GM12892 (cell line): ENCODE measurements at regions not wholly inside any gene's neighbourhood (a gene's known extent, or its start where the extent isn't known, plus 50 kb on each side); places are given as distances from the start of the nearest gene placed in this dataset.
"Not testable (repeated sequence)": the region's sequence is repeated elsewhere in the genome, so short reads cannot be mapped to it uniquely, and the experiment has no call there.

Source experiments
- DNase-seq: peaks from one replicate; pipeline ENCODE4 v3.0.0; 2011; ENCODE audit not compliant: insufficient read length
- FAIRE-seq: peaks from 2 replicates; lab custom pipeline; 2011; peaks lifted over from hg19 to GRCh38; lab: Jason Lieb, UNC
- POLR2A ChIP-seq: IDR thresholded peaks from 2 replicates; pipeline ENCODE4 v1.6.1; 2011; ENCODE audit warnings: low read depth, low read length, control low read depth
- POLR2AphosphoS5 ChIP-seq: IDR thresholded peaks from 2 replicates; pipeline ENCODE4 v1.6.1; 2011; ENCODE audit warnings: low read depth, low read length, control low read depth
- TAF1 ChIP-seq: IDR thresholded peaks from 2 replicates; pipeline ENCODE4 v1.6.1; 2011; ENCODE audit warnings: low read depth, mild to moderate bottlenecking, control low read depth, low read length, borderline replicate concordance

- no peak for TF ChIP-seq POLR2AphosphoS5
- no peak for TF ChIP-seq TAF1
- TF ChIP-seq POLR2A, result no peak
- DNase-seq, result no peak
- FAIRE-seq, result no peak
Observed at GRCh38 chrX:19243431-19243830, 100.3 kb upstream of the PDHA1 start.

GRCh38 chrX:19244921-19245320, 98.8 kb upstream of the PDHA1 start:
- not testable (repeated sequence) for FAIRE-seq

GRCh38 chrX:19245711-19246269, 97.9 kb upstream of the PDHA1 start:
- FAIRE-seq, result no peak
- DNase-seq, result no peak
- TF ChIP-seq TAF1 (no peak), POLR2A (no peak), POLR2AphosphoS5 (no peak)

More at GRCh38 chrX:19244921-19245320, 98.8 kb upstream of the PDHA1 start:
- not testable (repeated sequence) for DNase-seq

- DNase-seq, result no peak
- no peak for FAIRE-seq
- no peak for TF ChIP-seq POLR2A
Observed at GRCh38 chrX:19256986-19257385, 86.7 kb upstream of the PDHA1 start.

GRCh38 chrX:19261026-19261425, 82.7 kb upstream of the PDHA1 start:
- not testable (repeated sequence) for FAIRE-seq

GRCh38 chrX:19270727-19271126, 73.0 kb upstream of the PDHA1 start:
- no peak for FAIRE-seq
- DNase-seq, result no peak

More at GRCh38 chrX:19261026-19261425, 82.7 kb upstream of the PDHA1 start:
- not testable (repeated sequence) for DNase-seq

GRCh38 chrX:19272452-19272851, 71.3 kb upstream of the PDHA1 start:
- FAIRE-seq (no peak), DNase-seq (no peak)
- no peak for TF ChIP-seq POLR2A
- TF ChIP-seq TAF1, result no peak
- TF ChIP-seq POLR2AphosphoS5, result no peak

More at GRCh38 chrX:19270727-19271126, 73.0 kb upstream of the PDHA1 start:
- TF ChIP-seq POLR2A (no peak), TAF1 (no peak), POLR2AphosphoS5 (no peak)

- no peak for FAIRE-seq
- TF ChIP-seq POLR2A, result no peak
- no peak for TF ChIP-seq TAF1
- TF ChIP-seq POLR2AphosphoS5, result no peak
- DNase-seq, result no peak
Observed at GRCh38 chrX:19280636-19281035, 63.1 kb upstream of the PDHA1 start.

- DNase-seq (no peak), FAIRE-seq (no peak)
- no peak for TF ChIP-seq POLR2AphosphoS5
- TF ChIP-seq POLR2A, result no peak
- TF ChIP-seq TAF1, result no peak
Observed at GRCh38 chrX:19281256-19281655, 62.5 kb upstream of the PDHA1 start.

- DNase-seq (no peak), FAIRE-seq (no peak)
- TF ChIP-seq POLR2A (no peak), TAF1 (no peak), POLR2AphosphoS5 (no peak)
Observed at GRCh38 chrX:19283597-19284339, 60.0 kb upstream of the PDHA1 start.

GRCh38 chrX:19285857-19286256, 57.9 kb upstream of the PDHA1 start:
- FAIRE-seq, result no peak
- no peak for TF ChIP-seq POLR2AphosphoS5
- no peak for TF ChIP-seq POLR2A
- TF ChIP-seq TAF1, result no peak
- no peak for DNase-seq

GRCh38 chrX:19291086-19291485, 52.6 kb upstream of the PDHA1 start:
- DNase-seq (no peak), FAIRE-seq (no peak)
- TF ChIP-seq TAF1, result no peak
- TF ChIP-seq POLR2AphosphoS5, result no peak
- no peak for TF ChIP-seq POLR2A

- DNase-seq (no peak), FAIRE-seq (no peak)
- no peak for TF ChIP-seq TAF1
- TF ChIP-seq POLR2A, result no peak
Observed at GRCh38 chrX:19293606-19294325, 50.0 kb upstream of the PDHA1 start.
